Stomach smooth muscle (tissue), 2 donors: ENCODE measurements at regions not wholly inside any gene's neighbourhood (a gene's known extent, or its start where the extent isn't known, plus 50 kb on each side); places are given as distances from the start of the nearest gene placed in this dataset.
A peak's percentile ranks its signal among the peaks of the same experiment; 100 is the strongest.
"Not testable (repeated sequence)": the region's sequence is repeated elsewhere in the genome, so short reads cannot be mapped to it uniquely, and the experiment has no call there.

Experiments
- H3K27ac ChIP-seq: one replicate; pipeline ENCODE4 v1.7.0; 2013; ENCODE audit warnings: mild to moderate bottlenecking, low read length, inconsistent platforms
- H3K27me3 ChIP-seq, 2 donors: one replicate each; pipeline ENCODE4 v1.7.0; 2013; ENCODE audit warnings: low read length in 2 of 2; ENCODE audit not compliant: insufficient read depth in 2 of 2, control insufficient read depth in 1 of 2
- H3K36me3 ChIP-seq, 2 donors: one replicate each; pipeline ENCODE4 v1.7.0; 2013; ENCODE audit warnings: low read length in 2 of 2; ENCODE audit not compliant: control insufficient read depth in 2 of 2, insufficient read depth in 2 of 2
- H3K4me1 ChIP-seq: one replicate; pipeline ENCODE4 v1.7.0; 2013; ENCODE audit warnings: low read length; ENCODE audit not compliant: control insufficient read depth, insufficient read depth
- H3K4me3 ChIP-seq, 2 donors: one replicate each; pipeline ENCODE4 v1.7.0; 2013; ENCODE audit warnings: low read length in 2 of 2
- H3K9ac ChIP-seq, 2 donors: one replicate each; pipeline ENCODE4 v1.7.0; 2013; ENCODE audit warnings: low read length in 2 of 2, mild to moderate bottlenecking in 1 of 2
- H3K9me3 ChIP-seq, 2 donors: one replicate each; pipeline ENCODE4 v1.7.0; 2013; ENCODE audit warnings: low read length in 2 of 2; ENCODE audit not compliant: control insufficient read depth in 2 of 2
- donor health status: healthy.
- donor health status: Pancreatic carcinoma.

GRCh38 chr14:43591776-43592175 lies 915.3 kb downstream of the FSCB start:
- no peaks in the 10 kb centered on the region for H3K4me1 ChIP-seq

GRCh38 chr14:43587183-43587582 lies 919.9 kb downstream of the FSCB start:
- Histone ChIP-seq H3K4me1 (no peaks in the 10 kb centered on the region), H3K27ac (no peak overlapping the region), H3K36me3 (no peaks in the 10 kb centered on the region), H3K9me3 (no peaks in the 10 kb centered on the region), H3K27me3 (no peaks in the 10 kb centered on the region), H3K4me3 (no peak overlapping the region), H3K9ac (no peak overlapping the region)

More at GRCh38 chr14:43591776-43592175, 915.3 kb downstream of the FSCB start:
- H3K27ac ChIP-seq: no peak overlapping the region
- no peaks in the 10 kb centered on the region for H3K36me3 ChIP-seq
- H3K27me3 ChIP-seq: no peaks in the 10 kb centered on the region
- H3K4me3 ChIP-seq: no peak overlapping the region
- no peak overlapping the region for H3K9ac ChIP-seq
- no peaks in the 10 kb centered on the region for H3K9me3 ChIP-seq

DNA sequence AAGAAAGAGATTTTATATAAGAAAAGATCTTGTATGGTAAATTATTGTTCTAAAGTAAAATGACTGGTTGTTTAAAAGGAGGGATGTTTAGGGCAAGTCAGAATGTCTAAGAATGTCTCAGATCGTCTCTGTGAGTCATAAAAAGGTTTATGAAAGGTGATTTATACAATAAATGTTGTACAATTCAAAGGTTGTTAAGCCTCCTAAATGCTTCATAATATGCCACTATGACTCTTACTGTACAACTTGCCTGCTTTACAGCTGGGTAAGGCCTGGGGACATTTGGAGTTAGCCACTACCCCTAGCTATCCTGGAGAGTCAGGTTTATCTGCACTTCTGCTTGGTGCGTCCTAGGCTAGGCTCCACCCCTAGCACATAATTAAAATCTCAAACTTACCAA lies 927.4 kb downstream of the FSCB start:
- H3K4me3 ChIP-seq: no peak overlapping the region
- peaks cover 0 to 3% of the 10 kb centered on the region in 2 donors for H3K9me3 ChIP-seq
- H3K36me3 ChIP-seq: no peaks in the 10 kb centered on the region
- no peak overlapping the region for H3K27ac ChIP-seq
- H3K9ac ChIP-seq: no peak overlapping the region
- no peaks in the 10 kb centered on the region for H3K27me3 ChIP-seq
- no peaks in the 10 kb centered on the region for H3K4me1 ChIP-seq

- Histone ChIP-seq H3K4me1 (no peaks in the 10 kb centered on the region), H3K36me3 (no peaks in the 10 kb centered on the region), H3K9me3 (no peaks in the 10 kb centered on the region), H3K27ac (no peak overlapping the region), H3K27me3 (no peaks in the 10 kb centered on the region), H3K9ac (no peak overlapping the region), H3K4me3 (no peak overlapping the region)
These were observed 939.1 kb downstream of the FSCB start for GRCh38 chr14:43568022-43568421.

- H3K9me3 ChIP-seq: no peaks in the 10 kb centered on the region
- H3K9ac ChIP-seq: no peak overlapping the region
- H3K27ac ChIP-seq: no peak overlapping the region
- no peak overlapping the region for H3K4me3 ChIP-seq
- no peaks in the 10 kb centered on the region for H3K27me3 ChIP-seq
- H3K4me1 ChIP-seq: no peaks in the 10 kb centered on the region
- no peaks in the 10 kb centered on the region for H3K36me3 ChIP-seq
These were observed 958.7 kb downstream of the FSCB start for GRCh38 chr14:43548368-43548767.

- not testable (repeated sequence) for H3K27me3 ChIP-seq, H3K4me3 ChIP-seq, H3K27ac ChIP-seq, H3K4me1 ChIP-seq, H3K36me3 ChIP-seq, H3K9ac ChIP-seq, H3K9me3 ChIP-seq
These were observed 959.5 kb downstream of the FSCB start for GRCh38 chr14:43547596-43547995.

- H3K9ac ChIP-seq: no peak overlapping the region
- H3K4me1 ChIP-seq: no peaks in the 10 kb centered on the region
- no peaks in the 10 kb centered on the region for H3K9me3 ChIP-seq
- H3K27me3 ChIP-seq: no peaks in the 10 kb centered on the region
- no peak overlapping the region for H3K4me3 ChIP-seq
- no peak overlapping the region for H3K27ac ChIP-seq
- no peaks in the 10 kb centered on the region for H3K36me3 ChIP-seq
These were observed 965.7 kb downstream of the FSCB start for GRCh38 chr14:43541356-43541755.

DNA sequence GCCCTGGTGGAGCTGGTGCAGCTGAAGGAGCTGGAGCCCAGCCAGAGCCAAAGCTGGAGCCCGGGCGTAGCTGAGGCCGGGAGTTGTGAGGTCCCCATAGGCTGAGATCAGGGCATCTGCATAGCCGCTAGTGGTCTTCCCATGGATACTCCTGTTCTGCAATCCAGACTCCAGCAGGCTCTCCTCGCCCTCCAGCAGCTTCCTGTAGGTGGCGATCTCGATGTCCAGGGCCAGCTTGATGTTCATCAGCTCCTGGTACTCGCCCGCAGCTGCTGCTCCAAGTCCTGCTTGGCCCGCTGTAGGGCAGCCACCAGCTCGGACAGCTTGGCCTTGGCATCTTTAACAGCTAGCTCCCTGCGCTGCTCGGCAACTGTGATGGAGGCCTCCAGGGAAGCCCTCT lies 966.1 kb downstream of the FSCB start:
- Histone ChIP-seq H3K9ac (no peak overlapping the region), H3K36me3 (no peaks in the 10 kb centered on the region), H3K4me3 (no peak overlapping the region), H3K27me3 (no peaks in the 10 kb centered on the region), H3K4me1 (no peaks in the 10 kb centered on the region), H3K27ac (no peak overlapping the region), H3K9me3 (no peaks in the 10 kb centered on the region)

- Histone ChIP-seq H3K4me3 (peak overlapping the region; percentile 14 to 35), H3K9me3 (no peaks in the 10 kb centered on the region)
These were observed 967.9 kb downstream of the FSCB start for GRCh38 chr14:43539210-43539609.

GRCh38 chr14:43535231-43535838 lies 971.7 kb downstream of the FSCB start:
- Histone ChIP-seq H3K27me3 (no peaks in the 10 kb centered on the region), H3K4me3 (no peak overlapping the region), H3K36me3 (no peaks in the 10 kb centered on the region), H3K4me1 (no peaks in the 10 kb centered on the region), H3K27ac (no peak overlapping the region), H3K9me3 (no peaks in the 10 kb centered on the region), H3K9ac (no peak overlapping the region)

More at GRCh38 chr14:43539210-43539609, 967.9 kb downstream of the FSCB start:
- no peaks in the 10 kb centered on the region for H3K27me3 ChIP-seq
- H3K4me1 ChIP-seq: no peaks in the 10 kb centered on the region
- no peak overlapping the region for H3K27ac ChIP-seq
- H3K9ac ChIP-seq: no peak overlapping the region
- no peaks in the 10 kb centered on the region for H3K36me3 ChIP-seq

GRCh38 chr14:43532825-43533416 lies 974.2 kb downstream of the FSCB start:
- H3K4me1 ChIP-seq: no peaks in the 10 kb centered on the region
- no peak overlapping the region for H3K27ac ChIP-seq
- no peak overlapping the region for H3K4me3 ChIP-seq
- H3K27me3 ChIP-seq: no peaks in the 10 kb centered on the region
- no peaks in the 10 kb centered on the region for H3K36me3 ChIP-seq
- no peak overlapping the region for H3K9ac ChIP-seq
- H3K9me3 ChIP-seq: no peaks in the 10 kb centered on the region
